ENCODE measurements at regions not wholly inside any gene's neighbourhood (a gene's known extent, or its start where the extent isn't known, plus 50 kb on each side); places are given as distances from the start of the nearest gene placed in this dataset.

GRCh38 chr10:110399106-110399964, 94.6 kb upstream of the SMNDC1 start:
- TF ChIP-seq CTCF (IDR thresholded peaks at IDR 0.05) = no peak
- TF ChIP-seq POLR2A (IDR thresholded peaks at IDR 0.05) = no peak
